Activated CD4-positive, alpha-beta T cell treated with anti-CD3 and anti-CD28 coated beads, Interleukin-2, Interleukin-6, amounts not matched to agents 100 ng/mL and 50 ng/mL, durations not matched to agents 16 hours and 8 hours (primary cell): ENCODE measurements at regions not wholly inside any gene's neighbourhood (a gene's known extent, or its start where the extent isn't known, plus 50 kb on each side); places are given as distances from the start of the nearest gene placed in this dataset.

Source experiments
- DNase-seq: peaks from one replicate; pipeline ENCODE4 v3.0.0-alpha.2; 2020

DNA sequence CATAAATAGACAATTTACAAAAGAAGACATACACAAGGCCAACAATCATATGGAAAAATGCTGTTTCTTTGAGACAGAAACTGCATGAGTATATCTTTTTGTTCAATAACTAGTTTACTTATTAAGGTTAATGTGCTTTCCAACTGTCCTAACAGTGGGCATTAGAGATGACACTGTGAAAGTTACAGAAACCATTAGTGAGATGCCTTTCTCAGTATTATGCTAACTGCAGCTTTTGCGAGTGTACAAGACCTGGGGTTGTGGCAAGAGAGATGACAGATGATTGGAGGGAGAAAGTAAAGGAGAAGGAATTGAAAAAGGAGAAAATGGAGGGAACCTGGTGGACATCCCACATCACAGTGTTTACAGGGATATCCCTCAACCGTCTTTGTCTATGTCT, 640.5 kb downstream of the ZPLD1 start:
- no peak for DNase-seq

DNA sequence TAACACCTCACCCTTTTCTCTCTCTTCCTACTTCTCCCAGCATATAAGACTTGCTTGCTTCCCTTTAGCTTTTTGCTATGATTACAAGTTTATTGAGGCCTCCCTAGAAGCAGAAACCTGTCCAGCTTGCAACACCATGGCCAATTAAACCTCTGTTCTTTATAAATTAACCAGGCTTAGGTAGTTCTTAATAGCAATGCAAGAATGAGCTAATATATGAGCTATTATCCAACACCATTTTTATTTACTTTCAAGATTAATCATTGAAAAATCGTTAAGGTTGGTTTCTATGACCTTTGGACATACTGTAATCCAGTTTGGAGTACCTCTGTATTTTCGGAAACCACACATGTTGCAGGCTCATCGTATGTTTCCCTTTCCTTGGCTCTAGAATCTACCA, 643.1 kb downstream of the ZPLD1 start:
- DNase-seq, result no peak

DNA sequence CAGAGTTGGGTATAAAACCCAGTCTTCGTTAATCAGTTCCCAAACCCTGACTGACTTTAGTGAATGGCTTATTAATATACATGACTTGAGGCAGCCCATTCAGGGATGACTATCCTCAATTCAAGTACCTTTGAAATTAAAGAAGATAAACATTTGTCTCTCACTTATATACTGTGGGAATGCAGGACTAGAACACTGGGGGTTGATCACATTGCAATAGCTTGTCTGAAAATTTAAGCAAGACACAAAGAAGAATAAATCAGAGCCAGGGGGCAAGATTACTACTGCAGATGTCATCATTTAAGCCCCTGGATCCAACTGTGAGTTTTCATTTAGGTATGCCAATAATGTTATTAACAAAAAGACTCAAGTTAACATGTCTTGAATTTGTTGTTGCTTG, 647.7 kb downstream of the ZPLD1 start:
- DNase-seq, result no peak

DNA sequence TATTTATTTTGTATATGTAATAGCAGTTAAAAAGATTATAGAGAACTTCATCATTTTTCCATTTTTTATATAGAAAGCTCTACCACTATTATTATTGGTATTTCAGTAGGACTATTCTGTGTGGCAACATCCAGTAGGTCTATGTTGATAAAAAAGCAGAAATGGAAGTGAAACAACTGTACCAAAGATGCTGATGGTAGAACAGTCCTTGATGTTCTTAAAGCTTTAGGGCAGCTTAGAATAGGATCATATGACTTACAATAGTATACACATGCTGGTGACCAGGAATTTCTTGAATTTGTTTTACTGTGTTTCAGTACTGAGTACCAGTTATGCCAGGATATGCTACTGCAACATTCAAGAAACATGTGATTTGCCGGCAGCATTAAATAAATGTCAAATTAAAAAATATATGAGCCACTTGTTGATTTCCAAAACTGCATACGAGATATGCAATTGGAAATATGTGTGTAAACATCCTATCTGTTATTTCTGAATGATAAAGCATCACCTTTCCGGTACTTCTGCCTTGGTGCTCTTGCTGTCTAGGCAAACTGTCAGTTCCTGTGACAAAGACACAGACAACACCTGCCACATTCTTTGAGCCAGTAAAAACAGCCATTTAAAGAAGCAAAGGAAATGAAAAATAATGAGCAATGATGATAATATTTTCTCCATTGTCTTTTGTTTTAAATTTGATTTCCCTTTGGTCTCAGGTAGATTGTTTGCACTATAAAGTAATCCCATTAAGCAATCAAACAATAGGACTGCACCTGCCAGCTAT, 649.2 kb downstream of the ZPLD1 start:
- no peak for DNase-seq

DNA sequence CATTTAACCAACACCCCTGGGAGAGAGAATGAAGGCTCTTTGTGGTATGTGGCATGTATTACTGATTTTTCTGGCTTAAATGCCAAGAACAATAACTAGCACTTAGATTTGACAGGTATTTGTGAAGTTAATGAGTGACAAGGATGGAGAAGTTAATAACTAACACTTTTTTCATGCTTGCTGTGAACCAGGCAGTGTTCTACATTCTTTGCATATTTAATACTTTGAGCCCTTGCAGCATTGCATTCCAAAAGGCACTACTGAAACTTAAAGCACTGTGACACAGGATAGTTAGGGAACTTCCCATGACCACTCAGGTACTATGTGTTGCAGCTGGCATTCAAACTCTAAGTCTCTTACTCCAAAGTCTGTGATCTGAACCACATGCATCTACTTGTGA, 650.6 kb downstream of the ZPLD1 start:
- no peak for DNase-seq

DNA sequence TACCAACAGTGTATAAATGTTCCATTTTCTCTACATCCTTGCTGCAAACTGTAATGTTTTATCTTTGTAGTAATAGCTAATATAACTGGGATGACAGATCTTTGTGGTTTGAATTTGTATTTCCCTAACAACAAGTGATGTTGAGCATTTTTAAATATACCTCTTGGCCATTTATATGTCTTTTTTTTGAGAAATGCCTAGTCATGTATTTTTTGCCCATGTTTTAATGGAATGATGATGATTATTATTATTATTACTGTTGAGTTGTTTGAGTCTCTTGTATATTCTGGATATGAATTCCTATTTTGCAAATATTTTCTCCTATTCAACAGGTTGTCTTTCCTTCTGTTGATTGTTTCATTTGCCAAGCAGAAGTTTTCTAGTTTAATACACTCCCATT, 654.9 kb downstream of the ZPLD1 start:
- no peak for DNase-seq

DNA sequence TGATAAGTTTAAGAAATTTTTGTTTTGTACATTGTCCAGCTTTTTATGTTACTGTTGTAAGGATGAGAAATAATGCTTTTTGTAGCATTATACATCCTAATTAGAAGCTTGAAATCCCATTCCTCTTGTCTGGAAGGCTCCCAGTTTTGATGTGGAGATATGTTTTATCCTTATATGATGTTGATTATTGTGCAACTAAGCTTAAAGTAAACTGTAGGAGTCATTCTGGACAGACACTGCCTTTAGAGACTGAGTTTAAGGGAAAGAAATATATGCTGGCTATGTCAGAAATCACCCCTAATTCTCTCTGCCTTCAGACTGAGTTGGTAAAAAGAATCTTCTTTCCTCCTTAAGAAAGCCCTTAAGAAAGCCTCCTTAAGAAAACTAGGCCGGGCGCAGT, 670.4 kb downstream of the ZPLD1 start:
- DNase-seq, result no peak

DNA sequence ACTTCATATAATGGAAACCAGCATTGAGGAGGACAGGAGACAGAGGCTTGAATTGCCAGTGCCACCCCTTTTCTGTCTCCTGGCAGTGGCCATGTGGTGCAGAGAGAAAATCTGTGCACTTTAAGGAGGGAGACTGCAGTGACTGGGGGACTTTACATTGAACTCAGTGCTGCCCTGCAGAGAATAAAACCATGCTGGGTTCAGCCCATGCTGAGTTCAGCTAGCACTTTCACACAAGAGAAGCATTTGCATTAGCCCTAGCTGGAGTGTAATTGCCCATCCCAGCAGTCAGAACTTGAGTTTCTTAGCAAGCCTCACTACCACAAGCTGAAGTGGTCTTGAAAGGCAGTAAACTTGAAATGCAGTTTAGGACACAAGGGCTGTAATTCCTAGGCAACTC, 677.5 kb downstream of the ZPLD1 start:
- DNase-seq, result no peak

DNA sequence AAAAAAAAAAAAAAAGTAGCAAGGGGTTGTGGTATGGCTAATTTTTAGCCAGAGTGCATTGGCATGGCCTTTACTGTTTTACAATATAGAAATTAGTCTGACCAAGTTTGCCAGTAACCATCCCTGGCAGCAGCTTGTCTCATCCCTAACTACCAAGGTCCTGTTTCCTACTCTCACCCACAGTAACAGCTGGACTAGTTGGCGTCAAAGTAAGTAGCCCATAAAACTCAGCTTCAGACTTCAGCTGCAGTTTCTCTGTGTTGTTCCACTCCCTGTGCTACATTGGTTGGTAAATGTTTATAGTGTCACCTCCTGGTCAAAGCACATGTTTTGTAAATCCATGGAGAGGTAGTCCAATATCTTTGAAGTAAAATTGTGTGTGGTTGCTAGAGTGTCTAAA, 691.3 kb downstream of the ZPLD1 start:
- DNase-seq, result no peak

DNA sequence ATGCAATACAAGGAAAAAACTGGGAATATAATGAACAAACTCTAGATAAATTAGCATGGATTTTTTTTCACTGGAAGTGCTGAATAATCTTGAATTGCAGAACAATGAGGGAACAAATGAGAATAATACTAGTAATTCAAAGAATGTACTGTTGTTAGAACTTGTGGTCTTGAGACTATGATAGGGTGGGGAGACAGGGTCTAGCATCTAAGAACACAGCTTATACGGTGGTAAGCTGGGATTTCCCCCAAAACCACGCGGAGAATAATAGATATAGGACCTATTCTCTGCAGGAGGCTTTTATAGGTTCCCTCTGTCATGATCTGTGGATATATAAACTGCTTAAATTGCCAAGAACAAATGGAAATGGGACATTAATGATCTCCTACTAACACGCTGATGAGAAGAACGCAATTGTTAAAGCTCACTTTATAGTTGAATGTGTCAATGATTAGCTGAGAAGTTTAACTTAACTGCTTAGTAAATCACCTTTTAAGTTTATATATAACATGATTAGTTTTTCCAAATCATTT, 692.3 kb downstream of the ZPLD1 start:
- DNase-seq, result no peak

DNA sequence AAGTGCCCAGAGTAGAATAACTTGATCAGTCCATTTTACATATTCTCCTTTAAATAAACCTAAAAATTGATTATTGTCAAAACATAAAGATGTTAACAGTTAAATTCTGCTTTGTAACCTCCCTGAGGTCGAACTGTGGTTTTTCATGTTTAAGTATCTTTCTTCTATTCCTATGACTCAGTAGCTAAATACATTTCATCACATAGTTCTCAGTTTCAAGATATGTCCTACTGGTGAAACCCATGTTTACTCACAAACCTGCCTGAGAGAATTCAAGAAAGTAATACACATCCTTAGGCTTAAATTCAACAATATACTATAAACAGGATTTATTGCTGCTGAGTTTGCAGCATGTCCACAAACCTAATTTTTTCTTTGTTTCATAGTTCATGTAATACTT, 692.9 kb downstream of the ZPLD1 start:
- peak; percentile 25 for DNase-seq

DNA sequence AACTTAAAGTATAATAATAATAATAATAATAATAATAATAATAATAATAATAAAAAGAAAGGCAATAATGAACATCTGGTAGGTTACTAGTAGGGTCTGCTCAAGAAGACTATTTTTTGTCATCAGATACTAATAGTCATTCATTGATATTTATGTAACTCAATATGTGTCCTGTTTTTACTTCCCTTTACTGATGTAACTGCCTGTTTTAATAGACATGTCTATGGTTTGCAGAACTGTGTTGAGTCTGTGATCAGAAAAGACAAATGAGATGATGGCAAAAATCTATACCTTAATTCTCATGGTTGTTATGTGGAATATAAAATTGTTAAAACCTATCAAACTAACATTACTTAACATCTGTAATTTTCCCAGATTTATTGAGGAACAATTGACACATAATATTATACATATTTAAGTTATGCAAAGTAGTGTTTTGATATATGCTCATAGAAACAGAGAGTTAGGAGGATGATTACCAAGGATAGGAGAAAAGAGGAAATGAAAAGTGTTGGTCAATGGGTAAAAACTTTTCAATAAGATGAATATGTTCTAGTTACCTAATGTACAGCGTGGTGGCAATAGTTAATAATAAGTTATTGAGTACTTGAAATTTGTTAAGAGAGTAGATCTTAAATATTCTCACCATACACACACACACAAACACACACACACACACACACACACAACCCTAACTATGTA, 699.4 kb downstream of the ZPLD1 start:
- DNase-seq, result no peak

DNA sequence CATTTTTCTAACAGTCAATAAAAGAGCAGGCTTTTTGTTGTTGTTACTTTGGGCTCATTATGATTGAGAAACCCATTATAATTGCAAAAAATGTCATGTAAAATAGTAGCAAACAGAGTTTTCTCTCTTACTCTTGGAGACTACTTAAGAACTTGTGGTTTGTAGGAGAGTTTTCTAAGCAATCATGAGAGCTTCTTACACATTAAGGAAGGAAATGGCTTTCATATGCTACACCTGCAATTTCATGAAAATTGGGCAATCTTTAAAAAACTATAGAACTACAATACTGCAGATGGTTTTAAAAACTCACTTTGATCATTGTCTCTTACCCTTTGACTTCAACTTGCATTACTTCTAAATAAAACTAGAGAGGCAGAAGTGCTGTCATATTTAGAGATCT, 701.8 kb downstream of the ZPLD1 start:
- no peak for DNase-seq

DNA sequence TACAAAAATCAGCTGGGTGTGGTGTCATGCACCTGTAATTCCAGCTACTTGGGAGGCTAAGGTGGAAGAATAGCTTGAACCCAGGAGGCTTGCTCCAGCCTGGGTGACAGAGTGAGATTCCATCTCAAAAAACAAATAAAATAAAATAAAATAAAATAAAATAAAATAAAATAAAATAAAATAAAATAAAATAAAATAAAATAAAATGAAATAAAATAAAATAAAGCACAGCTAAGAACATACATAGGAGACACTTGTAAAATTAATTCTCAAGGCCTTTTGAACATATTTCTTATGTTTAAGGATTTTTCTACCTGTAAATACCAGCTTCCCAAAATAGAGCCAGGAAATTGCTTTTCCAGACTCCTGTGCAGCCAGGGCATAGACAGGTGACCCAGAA, 703.0 kb downstream of the ZPLD1 start:
- no peak for DNase-seq

DNA sequence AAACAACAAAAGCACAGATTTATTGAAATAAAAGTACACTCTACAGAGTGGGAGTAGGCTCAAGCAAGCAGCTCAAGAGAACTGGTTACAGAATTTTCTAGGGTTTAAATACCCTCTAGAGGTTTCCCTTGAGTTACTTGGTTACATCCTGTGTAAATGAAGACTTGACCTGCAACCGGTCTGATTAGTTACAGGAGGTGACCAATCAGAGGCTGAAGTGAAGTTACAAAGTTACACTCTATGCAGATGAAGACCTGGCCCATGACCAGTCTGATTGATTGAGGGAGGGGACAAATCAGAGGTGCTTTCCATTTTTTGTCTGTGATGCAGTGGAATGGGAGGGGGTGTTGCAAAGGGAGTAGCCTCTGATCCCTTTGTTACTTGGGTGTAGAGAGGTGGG, 723.4 kb downstream of the ZPLD1 start:
- no peak for DNase-seq

DNA sequence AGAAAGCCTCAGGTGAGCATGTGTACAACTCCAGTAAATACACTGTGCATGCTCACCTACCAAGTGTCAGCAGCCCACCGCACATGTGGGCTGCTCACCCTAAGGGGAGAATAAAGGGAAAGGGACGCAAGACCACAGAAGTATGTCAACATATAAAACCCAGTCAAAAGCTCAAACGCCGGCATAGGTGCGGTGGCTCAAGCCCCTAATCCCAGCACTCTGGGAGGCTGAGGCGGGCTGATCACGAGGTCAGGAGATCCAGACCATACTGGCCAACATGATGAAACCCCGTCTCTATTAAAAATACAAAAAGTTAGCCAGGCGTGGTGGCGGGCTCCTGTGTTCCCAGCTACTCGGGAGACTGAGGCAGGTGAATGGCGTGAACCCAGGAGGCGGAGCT, 732.1 kb downstream of the ZPLD1 start:
- no peak for DNase-seq

DNA sequence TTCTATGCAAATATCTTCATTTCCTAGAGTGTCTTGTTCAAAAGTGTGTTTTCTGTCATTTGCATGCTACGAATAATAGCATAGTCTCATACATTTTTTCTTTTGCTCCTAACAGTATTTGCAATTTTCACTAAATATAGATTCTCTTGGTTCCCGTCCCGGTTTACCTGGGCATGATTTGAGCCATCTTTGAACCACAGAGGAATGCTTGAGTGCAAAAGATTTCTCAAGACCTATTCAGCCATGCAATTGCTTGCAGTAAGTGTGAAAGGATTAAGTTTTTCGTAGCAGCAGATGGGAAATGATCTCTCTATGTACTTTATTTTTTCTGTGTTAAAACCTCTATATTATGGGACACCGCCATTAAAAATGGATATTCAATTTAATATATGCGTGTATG, 733.0 kb downstream of the ZPLD1 start:
- no peak for DNase-seq

DNA sequence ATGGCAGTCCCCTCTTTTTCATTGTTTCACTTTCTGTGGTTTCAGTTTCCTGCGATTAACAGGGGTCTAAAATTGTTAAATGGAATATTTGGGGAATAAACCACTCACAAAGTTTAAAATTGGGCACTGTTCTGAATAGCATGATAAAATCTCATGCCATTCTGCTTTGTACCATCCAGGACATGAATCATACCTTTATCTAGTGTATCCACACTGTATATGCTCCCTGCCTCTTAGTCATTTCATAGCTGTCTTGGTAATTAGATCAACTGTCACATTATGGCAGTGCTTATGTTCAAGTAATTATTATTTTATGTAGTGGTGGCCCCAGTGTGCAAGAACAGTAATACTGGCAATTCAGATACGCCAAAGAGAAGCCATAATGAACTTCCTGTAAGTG, 734.5 kb downstream of the ZPLD1 start:
- no peak for DNase-seq

DNA sequence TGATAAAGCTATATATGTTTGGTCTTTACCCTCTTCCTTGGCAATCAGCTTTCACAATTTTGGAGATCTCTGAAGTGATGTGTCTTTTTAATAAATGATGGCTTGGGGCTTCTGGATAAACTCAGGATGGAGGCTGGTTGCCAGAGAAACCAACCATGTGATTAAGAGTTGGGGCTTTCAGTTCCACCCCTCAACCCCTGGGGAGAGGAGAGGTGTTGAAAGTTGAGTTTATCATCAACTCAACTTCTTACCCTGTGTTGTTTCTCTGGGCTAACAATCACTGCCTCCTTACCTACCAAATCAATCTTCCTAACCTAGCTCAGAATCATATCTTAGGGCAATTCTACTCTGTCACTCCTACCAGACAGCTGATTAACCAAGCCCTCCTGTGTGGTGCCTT, 735.8 kb downstream of the ZPLD1 start:
- no peak for DNase-seq

DNA sequence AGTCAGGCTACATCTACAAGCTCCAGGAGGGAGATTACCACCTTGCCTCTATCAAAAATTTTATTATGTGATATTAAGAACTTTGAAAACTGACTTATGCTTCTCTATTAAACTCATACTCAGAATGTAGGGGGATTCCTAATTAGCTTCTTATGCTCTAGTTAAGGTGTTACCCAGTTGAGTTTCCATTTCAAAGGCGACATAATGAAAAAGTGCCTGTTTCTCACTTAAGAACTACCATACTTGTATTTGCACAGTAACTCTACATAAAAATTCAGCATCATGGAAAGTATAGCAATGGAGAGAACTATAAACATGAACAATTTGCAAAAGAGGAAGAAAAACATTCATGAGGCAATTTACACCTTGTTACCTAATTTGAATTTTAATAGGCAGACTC, 739.1 kb downstream of the ZPLD1 start:
- no peak for DNase-seq

DNA sequence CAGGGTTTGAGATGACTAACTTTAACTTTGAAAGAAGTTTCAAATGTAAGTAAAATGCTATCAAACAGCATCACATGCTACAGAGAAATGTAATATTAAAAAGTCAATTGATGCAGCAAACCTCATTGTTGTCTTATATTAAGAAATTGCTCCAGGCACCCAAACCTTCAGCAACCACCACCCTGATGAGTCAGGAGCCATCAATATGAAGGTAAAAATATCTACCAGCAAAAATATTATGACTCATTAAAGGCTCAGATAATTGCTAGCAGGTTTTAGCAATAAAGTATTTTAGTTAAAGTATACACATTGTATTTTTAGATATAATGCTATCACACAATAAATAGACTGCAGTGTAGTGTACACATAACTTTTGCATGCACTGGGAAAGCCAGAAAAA, 746.3 kb downstream of the ZPLD1 start:
- DNase-seq, result no peak

DNA sequence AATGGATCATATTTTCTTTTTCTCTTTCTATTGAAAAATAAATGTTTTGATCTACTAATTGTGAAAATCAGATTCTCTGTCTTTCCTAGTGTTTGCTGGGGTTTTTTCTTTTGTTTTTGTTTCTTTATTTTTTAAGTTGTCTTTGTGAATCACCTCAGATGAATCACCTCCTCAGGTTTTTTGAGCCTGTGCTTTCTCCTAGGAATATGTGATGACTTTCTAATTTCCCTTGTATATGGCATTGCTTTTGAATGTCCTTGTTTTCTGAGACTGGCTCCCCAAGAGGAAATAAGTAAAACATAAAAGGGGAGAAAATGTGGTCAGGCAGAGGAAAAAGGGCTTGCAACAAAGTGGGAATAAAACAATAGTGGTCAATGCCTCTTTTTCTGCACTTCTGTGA, 750.0 kb downstream of the ZPLD1 start:
- no peak for DNase-seq

DNA sequence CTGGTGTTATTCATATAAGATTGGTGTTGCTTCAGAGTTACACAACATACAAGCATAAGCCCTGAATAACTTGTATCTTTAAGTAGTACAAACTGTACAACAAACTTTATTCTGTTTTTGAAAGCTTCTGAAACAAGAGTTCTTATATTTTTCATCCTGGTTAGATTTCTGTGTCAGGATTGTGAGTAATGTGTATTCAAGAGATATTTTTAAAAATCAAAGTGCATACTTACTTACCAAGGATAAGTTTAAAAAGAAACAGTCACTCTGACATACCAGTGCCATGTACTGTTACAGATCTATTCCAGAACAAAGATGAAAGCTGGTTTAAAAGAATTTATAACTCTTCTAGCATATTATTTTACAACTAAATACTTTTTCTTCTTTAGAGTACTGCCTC, 755.1 kb downstream of the ZPLD1 start:
- DNase-seq, result no peak

DNA sequence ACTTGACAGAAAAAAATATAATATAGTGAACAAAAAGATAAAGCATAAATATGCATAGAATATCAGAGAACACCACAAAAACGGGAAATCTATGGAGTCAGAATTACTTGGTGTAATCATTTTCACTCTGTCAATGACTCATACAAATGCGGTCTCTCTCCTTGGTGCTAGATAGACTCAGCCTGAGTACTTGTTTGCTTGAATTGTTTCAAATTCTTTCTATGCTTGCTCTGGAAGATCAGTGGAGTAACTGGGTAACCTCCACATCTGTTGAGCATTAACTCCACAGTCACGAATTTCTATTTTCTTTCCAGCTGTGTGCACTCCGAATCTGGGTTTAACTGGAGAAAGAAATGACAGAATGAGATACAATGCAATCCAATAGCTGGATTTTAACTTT, 760.4 kb downstream of the ZPLD1 start:
- DNase-seq, result no peak

DNA sequence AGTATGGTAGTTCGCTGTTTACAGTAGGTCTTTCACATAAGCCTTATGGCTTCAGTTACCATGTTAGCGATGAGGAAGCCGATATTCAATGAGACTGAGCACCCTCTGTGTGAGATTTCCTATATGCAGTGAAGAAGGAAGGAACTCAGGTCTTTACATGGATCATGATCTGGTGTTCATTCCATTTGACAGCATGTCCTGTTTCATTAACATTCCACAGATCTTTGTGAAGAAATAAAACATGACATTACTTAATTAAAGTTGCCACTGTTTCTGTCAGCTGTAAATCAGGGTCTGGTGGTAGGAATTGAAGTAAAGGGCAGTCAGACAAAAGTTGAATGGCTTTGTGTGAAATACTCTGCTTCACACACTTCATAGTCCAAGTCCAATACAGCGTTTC, 768.6 kb downstream of the ZPLD1 start:
- DNase-seq, result no peak
